ENCODE measurements at regions not wholly inside any gene's neighbourhood (a gene's known extent, or its start where the extent isn't known, plus 50 kb on each side); places are given as distances from the start of the nearest gene placed in this dataset.

DNA sequence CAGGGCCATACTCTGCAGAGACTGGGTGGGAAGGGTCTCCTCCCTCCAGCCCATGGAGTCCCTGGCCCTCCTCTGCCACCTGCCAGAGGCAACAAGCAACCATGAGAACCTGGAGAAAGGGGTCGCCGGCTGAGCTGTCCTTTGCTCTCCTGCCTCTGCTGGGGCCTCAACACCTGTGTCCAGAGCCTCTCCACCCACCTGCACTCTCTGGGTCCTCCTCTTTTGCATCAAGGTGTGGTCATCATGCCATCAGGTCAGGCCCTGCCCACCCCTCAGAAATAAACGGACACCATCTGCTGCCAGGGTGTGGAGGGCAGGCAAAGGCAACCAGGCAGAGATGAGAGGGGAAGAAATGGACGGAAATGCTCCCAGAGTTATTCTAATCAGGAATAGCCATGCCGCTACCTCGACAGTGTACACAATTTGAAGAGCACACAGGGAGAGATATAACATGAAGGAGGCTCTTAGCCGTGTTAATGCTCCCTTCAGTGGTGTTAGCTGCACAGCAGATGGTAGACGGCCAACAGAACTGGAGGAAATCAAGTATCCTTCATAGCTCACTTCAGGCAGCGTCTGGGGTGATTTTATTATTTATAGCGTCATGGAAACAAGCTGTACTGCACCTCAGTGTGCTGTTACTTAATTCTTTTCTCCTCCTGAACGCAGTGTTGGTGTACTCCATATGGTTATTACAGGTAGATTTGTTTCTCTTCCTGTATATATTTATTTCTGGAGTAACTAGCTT lies 247.9 kb downstream of the TSN start:
- DNase-seq (ENCODE audit: extremely low read depth, low read depth, low spot score) = no peak

DNA sequence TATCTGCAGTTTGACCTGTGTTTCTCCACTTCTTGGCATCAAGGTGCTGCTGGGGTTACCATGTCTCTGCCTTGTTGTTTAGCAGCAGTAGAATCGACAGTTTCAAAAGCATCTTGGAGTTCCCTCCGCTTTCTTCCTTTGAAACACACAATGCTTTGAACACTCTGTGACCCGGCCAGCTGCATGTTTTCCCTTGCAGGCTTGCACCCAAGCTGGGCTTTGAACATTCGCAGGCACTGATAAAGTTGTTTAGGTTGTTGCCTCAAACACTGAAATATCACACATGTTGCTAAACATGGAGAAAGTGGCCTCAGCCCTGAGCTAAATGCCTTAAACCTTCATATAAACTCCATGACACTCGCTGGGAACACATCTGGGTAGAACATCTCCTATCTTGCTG lies 251.7 kb downstream of the TSN start:
- DNase-seq (ENCODE audit: extremely low read depth, low read depth, low spot score) = no peak

DNA sequence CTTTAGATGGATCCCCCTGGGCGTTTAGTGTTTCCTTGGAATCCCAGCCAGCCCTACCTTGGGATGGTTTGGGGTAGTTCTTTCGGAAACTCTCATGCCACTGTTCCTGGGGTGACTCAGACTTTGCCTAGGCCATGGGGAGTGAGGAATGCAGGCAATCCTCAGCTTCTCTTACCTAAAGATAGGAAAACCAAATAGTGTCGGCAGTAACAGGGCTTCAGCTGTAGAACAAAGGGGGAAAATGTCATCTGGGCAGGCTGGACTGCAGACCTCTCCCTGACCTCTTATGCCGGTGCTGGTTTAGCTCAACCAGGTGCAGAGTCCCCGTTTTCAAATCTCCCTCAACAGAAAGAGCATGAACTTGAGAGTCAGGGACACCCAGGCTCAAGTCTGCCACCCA lies 252.1 kb downstream of the TSN start:
- DNase-seq (ENCODE audit: extremely low read depth, low read depth, low spot score) = no peak

DNA sequence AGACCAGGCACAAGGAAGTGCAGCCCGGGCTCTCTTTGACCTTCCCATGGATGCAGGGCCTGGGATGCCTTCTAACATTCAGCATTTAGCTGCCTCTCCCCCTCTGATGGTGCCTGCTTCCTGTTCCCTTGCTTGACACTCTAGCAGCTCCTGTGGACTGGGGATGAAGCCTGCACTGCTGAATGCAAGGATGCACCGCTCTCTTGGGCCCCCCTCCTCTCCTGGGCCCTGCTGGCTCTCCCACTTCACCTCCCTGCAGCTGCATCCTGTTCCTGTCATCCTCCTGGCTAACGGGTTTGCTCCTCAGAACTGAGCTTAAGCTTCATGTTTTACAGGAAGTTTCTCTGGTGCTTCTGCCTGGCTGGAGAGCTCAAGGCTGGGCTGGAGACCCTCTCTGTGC lies 254.1 kb downstream of the TSN start:
- DNase-seq (ENCODE audit: extremely low read depth, low read depth, low spot score) = no peak

DNA sequence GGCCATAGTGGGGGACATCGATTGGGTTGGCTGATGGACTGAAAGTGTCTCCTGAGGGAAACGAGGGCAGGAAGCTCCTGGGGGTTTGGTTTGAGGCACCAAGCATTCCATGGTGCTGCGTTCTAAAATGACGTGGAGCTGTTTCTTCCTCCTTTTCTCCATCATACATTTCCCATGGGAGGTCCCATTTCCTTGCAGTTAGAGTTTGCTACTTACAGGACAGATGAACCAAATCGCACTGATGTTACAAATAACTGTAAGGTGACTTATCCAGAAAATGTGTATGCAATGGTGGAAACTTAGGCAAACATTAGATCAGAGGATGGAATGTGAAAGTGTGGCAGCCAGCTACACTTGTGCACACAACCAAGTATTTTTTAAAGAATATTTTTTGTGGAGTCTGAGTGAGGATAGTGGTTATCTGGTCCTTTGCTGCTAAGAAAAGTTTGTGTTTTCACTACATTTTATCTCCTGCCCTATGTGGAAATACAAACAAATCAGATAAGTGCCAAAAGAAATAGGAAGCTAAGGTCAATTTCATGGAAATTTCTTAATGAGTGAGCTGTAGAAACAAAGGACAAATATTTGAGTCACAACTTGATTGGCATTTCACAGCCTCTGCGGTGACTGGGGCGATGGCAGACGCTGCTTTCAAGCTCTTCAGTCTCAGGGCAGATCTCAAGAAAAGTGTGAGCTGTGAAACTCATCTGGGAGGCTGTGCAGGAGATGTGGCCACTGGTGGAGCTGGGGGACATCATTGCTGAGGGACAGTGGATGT lies 256.2 kb downstream of the TSN start:
- DNase-seq (ENCODE audit: extremely low read depth, low read depth, low spot score) = no peak

DNA sequence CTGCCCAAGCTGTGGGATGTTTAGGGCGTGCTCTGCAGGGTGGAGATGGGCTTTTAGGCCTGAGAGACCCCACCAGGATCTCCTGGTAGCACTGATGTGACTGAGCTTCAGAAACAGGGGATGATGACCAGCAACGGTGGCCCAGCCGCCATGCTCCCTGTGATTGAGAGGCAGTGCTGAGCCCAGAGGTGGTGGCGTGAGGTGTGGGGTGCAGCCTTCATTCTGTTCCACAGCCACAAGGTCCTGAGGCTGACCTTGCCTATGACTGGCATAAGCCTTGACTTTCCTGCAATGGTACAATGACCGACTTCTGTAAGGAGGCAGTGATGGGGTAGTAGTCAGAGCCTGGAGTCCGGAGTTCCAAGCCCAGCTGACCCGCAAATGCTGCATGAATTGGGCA lies 263.3 kb downstream of the TSN start:
- no peak for DNase-seq (ENCODE audit: extremely low read depth, low read depth, low spot score)

DNA sequence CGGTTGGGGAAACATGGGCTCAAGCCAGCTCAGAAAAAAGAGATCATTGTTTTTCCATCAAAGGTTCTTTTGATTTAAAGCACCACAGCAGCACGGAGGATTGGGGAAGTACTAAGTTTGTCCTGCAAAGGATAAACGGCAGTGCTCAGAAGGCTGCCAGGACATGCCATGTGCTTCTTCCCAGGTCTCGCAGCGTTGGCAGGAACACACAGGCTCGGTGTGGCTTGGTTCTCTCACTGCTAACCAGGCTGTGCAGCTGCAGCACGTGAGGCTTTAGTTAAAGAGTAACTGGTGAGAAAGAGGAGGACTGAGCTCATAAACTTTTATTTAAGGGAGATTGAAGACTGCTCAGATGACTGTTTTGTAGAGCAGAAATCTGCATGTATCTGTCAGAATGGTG lies 264.3 kb downstream of the TSN start:
- DNase-seq (ENCODE audit: extremely low read depth, low read depth, low spot score) = no peak

DNA sequence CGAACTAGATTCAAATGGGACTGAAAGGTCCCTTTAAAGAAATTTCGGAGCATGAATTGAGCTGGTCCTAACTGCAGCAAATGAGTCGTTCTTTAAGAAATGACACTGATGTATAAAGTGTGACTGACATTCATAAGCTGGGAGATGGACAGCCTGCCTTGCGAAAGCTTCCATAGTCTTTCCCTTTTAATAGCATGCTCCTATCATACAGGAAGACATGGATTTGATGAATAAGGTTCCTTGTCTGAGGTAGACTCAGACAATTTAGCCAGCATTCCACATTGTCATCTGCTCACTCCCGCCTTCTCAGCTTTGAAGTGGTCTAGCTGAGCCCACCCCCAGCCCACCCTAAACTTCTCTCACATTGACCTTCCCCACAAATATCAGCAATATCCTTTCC lies 264.9 kb downstream of the TSN start:
- DNase-seq (ENCODE audit: extremely low read depth, low read depth, low spot score) = no peak

DNA sequence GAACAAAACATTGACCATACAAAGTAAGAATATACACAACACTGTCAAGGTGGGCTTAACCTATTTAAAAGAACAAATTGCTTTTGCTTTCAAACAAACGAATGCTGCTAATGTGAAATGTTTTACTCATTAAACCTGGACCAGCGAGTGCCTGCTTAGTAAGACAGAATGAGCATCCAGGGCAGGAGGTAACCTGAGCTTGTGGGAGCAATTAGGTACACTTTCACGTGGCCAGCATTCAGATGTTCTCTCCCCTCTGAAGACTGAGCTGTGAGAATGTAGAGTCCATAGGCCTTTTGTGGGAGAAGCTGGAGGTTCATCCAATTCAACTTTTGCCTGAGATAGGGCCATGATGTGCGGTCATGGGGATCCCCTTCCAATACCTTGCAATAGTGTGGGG lies 266.5 kb downstream of the TSN start:
- no peak for DNase-seq (ENCODE audit: extremely low read depth, low read depth, low spot score)

DNA sequence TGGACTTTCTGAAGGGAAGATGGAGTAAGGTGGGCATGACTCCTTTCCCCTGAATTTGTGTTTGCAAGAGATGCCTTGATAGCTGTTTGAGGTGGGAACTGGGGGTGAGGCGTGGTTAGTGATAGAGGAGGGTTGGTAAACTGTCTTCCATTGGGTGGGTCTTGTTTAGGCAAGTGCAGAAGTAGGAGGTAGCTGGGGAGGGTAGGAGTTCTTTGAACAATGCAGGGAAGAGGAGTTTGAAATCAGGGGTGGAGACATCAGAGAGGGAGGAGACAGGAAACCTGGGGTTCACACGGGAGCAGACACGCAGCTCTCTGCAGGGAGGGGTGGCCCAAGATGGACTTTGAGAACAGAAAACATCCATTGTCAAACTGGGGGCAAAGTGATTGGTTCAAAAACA lies 267.1 kb downstream of the TSN start:
- no peak for DNase-seq (ENCODE audit: extremely low read depth, low read depth, low spot score)

DNA sequence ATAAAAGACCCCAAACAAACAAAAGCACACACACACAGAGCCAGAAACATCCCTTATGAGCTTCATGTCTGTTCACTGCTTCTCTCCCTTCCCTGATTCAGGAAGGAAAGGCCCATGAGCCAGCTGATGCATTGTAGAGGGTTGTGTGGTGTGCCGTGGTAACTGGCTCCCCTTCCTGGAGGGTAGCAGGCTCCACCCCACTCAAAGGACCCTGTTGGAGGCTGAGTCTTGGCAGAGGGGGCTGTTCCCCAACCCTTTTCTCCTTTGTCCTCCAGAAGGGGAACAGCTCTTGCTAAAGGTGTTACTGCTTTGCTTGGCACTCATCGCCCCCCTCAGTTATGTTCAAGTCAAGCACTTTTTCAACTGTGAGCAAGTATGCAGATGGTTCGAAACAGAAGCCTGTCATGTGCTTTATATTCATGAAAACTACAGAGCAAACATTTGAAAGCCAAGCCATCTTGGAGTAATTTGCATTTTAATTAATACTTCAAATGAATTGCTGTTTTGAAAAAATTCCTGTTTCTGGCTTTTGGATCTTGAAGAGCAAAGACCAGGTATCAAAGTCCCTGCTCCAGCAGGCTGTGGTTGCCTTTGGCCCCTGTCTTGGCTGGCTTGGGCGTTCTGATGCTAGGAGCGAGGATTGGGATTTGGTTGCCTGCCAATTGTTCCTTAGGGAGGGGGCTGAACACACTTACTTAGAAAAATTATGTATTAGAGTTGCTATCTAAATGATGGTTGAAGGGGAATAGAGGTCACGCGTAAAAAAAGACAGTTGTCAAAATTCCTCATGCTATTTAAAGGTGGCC lies 267.8 kb downstream of the TSN start:
- DNase-seq (ENCODE audit: extremely low read depth, low read depth, low spot score) = no peak

DNA sequence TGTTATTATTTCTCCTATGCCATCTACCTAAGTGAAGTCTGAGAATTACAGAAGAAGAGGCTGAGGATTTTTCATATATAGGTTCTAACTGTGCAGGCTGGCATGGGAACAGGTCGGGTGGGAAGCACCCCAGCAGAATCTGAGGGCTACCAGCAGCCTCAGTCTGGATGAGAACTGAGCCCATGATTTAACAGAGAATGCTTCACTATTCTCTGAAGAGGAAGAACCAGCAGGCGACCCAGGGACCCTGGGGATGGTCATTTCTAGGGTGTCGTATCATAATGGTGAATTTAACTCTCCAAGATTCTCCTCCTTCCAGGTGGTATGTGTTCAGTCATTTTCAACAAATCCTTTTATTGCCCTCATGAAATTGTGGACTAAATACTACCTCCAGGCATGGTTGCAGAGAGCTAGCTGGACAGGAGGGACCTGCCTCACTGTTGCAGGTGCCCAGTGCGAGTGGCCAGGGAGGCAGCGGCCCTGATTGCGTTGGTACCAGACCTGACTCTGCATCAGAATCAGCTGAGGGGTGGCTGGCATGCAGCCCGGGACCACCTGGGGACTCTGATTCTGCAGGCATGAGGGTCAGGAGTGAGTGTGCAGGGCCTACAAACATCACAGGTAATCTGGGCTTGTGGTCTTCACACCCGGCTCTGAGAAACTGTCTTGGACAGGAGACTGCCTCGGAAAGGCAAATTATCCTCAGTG lies 272.2 kb downstream of the TSN start:
- DNase-seq (ENCODE audit: extremely low read depth, low read depth, low spot score) = no peak

DNA sequence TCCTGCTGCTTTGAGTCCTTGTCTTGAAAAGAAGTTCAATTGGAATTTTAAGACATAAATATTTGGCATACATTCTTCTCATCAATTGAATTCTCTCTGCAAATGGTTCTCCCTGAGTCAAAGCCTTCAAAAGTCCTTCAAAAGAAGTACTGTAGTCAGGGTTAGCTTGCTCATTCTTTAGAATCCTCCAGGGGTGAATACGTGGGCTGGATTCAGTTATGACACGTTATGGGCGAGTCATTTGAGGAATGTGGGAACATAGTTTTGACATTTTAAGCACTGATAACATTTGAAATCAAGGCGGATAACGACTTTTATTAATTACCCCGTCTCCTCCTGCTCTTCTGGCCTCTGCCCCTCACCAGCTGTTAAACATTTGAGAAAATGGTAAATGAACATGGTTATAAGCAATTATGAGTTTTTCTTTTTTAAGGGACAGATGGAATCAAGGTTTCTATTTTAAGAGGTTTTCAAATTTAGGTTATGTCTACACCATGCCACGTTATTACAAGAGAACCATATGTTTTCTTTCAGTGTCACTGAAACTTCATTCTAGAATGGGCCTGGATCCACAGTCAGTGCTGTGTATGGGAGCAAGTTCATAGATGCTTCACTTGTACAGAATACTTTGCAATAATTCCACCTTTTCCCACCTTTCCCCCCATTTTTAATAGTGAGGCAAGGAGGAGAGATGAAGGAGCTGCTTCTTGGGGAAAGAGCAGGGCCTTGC lies 273.1 kb downstream of the TSN start:
- no peak for DNase-seq (ENCODE audit: extremely low read depth, low read depth, low spot score)

DNA sequence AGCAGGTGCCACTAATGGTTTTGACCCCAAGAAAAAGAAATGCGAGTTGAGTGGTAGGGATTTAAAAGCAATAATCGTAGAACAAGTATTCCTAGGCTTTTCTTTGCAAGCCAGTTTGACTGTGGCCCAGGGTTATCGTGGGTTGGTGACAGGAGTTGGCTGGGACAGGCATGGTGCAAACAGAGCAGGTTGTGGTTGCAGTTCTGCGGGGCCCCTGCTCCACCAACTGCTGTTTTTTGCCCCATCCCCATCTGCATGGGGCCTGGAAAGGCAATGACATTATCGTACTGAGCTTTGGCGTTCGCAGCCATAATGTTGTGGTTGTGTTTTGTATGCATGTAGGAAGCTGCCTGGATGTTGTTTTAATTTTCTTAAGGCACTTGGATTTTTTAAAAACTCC lies 274.0 kb downstream of the TSN start:
- DNase-seq (ENCODE audit: extremely low read depth, low read depth, low spot score) = no peak

DNA sequence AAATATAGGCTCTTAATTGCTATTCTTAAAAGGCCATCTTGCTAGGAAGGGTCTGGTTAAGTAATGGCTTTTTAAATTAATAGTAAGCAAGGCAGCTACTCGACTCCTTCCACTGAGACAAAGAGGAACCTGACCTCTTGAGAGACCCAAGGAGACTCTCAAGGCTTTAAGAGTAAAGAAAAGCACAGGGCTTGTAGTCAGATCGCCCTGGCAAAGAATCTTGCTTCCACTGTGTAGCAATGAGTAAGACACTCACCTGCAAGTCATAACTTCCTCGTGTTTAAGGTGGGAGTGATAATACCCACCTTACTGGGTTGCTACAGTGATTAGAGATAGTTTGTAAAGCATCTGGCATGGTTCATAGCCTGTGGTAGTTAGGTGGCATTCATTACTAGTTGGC lies 274.5 kb downstream of the TSN start:
- no peak for DNase-seq (ENCODE audit: extremely low read depth, low read depth, low spot score)

DNA sequence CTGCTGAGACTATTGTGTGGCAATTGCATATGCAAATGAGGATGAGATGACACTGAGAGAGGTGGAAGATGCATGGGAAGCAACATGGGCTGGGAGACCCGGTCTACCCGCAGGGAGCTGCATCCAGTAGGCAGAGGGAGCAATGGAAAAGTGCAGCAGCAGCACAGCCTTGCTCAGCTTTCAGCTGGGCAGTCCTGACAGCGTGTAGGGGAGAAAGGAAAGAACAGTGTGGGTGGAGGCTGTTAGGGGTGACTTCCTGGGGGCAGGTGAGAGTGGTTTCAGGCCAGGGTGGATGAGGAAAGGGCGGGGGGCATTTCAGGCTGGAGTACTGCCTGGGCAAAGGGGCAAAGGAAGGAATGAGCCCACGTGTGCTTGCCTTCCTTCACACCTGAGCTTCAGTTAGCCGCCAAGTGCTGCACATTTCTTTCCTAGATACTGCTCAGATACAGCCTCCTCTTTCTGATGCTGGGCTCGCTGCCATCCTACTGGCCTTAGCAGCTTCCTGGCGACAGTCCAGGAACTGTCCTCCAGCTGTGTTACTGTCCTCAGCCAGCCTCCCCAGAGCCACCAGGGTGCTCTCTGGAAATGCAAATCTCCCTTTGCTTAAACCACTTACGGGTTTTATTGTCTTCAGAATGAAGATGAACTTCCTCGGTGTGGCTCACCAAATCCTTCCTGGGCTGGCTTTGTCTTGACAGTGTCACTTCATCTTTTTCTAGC lies 276.3 kb downstream of the TSN start:
- DNase-seq (ENCODE audit: extremely low read depth, low read depth, low spot score) = no peak

DNA sequence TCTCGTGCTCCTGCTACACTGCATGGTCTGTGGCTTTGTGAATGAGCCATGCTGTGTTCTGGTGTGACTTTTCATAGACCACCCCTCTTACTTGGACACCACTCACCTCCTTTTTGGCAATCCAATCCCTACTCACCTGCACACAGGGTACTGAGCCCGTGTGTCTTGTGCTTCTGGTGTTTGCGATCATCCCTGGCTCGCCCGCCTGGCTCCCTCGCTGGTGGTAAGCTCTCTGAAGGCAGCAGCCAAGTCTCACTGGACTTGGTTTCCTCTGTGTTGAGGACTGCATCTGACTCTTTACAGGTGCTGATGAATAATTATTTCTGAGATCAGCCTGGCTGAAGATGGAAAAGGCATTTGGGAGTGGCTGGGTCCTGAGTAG lies 276.8 kb downstream of the TSN start:
- DNase-seq (ENCODE audit: extremely low read depth, low read depth, low spot score) = no peak

DNA sequence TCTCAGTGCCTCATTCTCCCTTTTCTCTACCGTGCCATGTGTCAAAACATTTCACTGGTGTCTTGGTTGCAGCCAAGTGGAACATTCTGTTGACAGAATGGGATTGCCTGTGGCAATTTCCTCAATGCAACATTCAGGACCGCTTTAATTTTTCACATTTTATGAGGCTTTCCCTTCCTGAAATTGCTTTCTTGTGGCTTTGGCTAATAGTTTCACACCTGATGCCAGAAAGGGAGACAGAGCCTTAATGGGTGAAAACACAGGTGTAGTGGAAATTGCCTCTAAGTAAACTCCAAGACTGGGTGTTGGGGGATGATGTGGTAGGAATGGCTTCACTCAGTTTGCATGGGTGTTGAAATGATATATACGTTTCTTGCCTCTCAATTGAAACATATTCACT lies 278.3 kb downstream of the TSN start:
- DNase-seq (ENCODE audit: extremely low read depth, low read depth, low spot score) = no peak

DNA sequence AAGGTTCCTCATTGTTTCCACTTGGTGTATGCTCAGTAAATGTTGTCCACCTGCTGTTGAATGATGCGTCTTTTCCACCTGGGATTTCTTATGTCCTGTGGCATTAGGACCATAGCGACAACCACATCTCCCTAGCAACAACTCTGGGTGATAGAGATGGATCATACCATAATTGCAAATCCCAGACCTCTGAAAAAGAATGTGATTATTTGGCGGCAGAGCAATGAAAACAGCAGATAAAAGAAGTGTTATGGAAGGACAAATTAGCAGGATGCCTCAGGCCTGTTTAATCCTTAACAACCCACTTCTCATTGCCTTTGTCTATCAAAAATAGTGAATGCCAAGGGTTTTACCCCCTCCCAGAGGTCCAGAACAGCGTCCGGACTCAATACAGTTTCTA lies 278.9 kb downstream of the TSN start:
- no peak for DNase-seq (ENCODE audit: extremely low read depth, low read depth, low spot score)

DNA sequence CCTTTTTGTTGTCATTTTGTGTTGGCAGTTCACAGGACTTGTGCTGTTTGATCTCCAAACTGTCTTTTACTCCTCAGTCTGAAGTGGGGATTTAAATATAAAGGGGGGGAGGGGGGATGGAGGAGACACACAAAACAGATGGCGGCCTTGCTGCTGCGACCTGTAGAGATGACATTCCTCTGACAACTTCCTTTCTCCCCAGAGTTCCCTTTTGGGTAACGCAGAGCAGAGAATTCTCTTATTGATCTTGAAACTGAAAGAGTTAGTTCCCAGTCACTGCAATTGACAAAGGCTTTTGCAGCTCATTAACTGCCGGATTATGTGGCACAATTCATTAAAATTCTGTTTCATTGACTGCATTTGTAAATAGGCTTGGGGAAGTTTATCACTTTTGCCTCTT lies 279.3 kb downstream of the TSN start:
- no peak for DNase-seq (ENCODE audit: extremely low read depth, low read depth, low spot score)
